ENCODE measurements at regions not wholly inside any gene's neighbourhood (a gene's known extent, or its start where the extent isn't known, plus 50 kb on each side); places are given as distances from the start of the nearest gene placed in this dataset.

DNA sequence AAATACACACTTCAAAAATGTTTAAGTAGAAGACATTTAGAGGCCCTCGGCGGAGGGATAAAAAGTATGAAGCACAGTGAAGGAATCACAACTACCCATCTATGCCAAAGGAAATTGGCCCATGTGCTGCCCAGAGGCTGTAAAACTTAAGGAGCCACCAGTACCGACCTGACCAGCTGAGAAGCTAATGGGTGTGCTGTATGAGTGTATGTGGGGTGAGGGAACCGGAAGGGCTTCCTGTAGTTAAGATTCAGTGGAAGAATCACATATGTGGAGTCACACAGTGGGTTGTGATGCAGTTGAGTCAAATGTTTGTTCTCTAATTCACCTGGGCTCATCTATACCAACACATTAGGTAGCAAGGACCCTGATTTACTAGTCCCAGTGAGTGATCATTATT lies 516.0 kb upstream of the IL12A start:
- TF ChIP-seq, protein P1, sequence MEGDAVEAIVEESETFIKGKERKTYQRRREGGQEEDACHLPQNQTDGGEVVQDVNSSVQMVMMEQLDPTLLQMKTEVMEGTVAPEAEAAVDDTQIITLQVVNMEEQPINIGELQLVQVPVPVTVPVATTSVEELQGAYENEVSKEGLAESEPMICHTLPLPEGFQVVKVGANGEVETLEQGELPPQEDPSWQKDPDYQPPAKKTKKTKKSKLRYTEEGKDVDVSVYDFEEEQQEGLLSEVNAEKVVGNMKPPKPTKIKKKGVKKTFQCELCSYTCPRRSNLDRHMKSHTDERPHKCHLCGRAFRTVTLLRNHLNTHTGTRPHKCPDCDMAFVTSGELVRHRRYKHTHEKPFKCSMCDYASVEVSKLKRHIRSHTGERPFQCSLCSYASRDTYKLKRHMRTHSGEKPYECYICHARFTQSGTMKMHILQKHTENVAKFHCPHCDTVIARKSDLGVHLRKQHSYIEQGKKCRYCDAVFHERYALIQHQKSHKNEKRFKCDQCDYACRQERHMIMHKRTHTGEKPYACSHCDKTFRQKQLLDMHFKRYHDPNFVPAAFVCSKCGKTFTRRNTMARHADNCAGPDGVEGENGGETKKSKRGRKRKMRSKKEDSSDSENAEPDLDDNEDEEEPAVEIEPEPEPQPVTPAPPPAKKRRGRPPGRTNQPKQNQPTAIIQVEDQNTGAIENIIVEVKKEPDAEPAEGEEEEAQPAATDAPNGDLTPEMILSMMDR (IDR thresholded peaks at IDR 0.05) = no peak
- TF ChIP-seq EZH2 (IDR thresholded peaks at IDR 0.05) (no peak), EZH2phosphoT487 (IDR thresholded peaks at IDR 0.05) (no peak)
